EH (cell line): ENCODE measurements at regions not wholly inside any gene's neighbourhood (a gene's known extent, or its start where the extent isn't known, plus 50 kb on each side); places are given as distances from the start of the nearest gene placed in this dataset.

ENCODE experiments used
- DNase-seq: peaks from one replicate; pipeline ENCODE4 v3.0.0-alpha.2; 2015; ENCODE audit warnings: low read depth

GRCh38 chr11:91955206-91955605, 269.4 kb upstream of the FAT3 start:
- no peak for DNase-seq

- DNase-seq: no peak
These were observed 272.6 kb upstream of the FAT3 start for GRCh38 chr11:91952056-91952455.

GRCh38 chr11:91947215-91947820, 277.3 kb upstream of the FAT3 start:
- DNase-seq: peak; percentile 94

GRCh38 chr11:91946397-91946951, 278.1 kb upstream of the FAT3 start:
- DNase-seq: peak; percentile 63

GRCh38 chr11:91935120-91935519, 289.5 kb upstream of the FAT3 start:
- no peak for DNase-seq

- peak; percentile 88 for DNase-seq
These were observed 292.3 kb upstream of the FAT3 start for GRCh38 chr11:91932151-91932821.

- no peak for DNase-seq
These were observed 297.2 kb upstream of the FAT3 start for GRCh38 chr11:91927448-91927847.

GRCh38 chr11:91926965-91927364, 297.7 kb upstream of the FAT3 start:
- DNase-seq: no peak

- no peak for DNase-seq
These were observed 301.8 kb upstream of the FAT3 start for GRCh38 chr11:91922846-91923245.

GRCh38 chr11:91921974-91922373, 302.6 kb upstream of the FAT3 start:
- no peak for DNase-seq

GRCh38 chr11:91913407-91913806, 311.2 kb upstream of the FAT3 start:
- DNase-seq: no peak

- DNase-seq: no peak
These were observed 312.3 kb upstream of the FAT3 start for GRCh38 chr11:91912322-91912721.

- no peak for DNase-seq
These were observed 317.6 kb upstream of the FAT3 start for GRCh38 chr11:91906871-91907624.

- DNase-seq: no peak
These were observed 319.5 kb upstream of the FAT3 start for GRCh38 chr11:91904792-91905785.

- no peak for DNase-seq
These were observed 322.3 kb upstream of the FAT3 start for GRCh38 chr11:91902312-91902711.

GRCh38 chr11:91880660-91881059, 344.0 kb upstream of the FAT3 start:
- no peak for DNase-seq

GRCh38 chr11:91876746-91877145, 347.9 kb upstream of the FAT3 start:
- no peak for DNase-seq

GRCh38 chr11:91872243-91872642, 352.4 kb upstream of the FAT3 start:
- no peak for DNase-seq

GRCh38 chr11:91871791-91872190, 352.8 kb upstream of the FAT3 start:
- DNase-seq: peak; percentile 20

- no peak for DNase-seq
These were observed 353.6 kb upstream of the FAT3 start for GRCh38 chr11:91871048-91871447.

GRCh38 chr11:91869686-91870085, 354.9 kb upstream of the FAT3 start:
- no peak for DNase-seq

GRCh38 chr11:91866642-91867041, 358.0 kb upstream of the FAT3 start:
- no peak for DNase-seq
